ENCODE measurements at regions not wholly inside any gene's neighbourhood (a gene's known extent, or its start where the extent isn't known, plus 50 kb on each side); places are given as distances from the start of the nearest gene placed in this dataset.

DNA sequence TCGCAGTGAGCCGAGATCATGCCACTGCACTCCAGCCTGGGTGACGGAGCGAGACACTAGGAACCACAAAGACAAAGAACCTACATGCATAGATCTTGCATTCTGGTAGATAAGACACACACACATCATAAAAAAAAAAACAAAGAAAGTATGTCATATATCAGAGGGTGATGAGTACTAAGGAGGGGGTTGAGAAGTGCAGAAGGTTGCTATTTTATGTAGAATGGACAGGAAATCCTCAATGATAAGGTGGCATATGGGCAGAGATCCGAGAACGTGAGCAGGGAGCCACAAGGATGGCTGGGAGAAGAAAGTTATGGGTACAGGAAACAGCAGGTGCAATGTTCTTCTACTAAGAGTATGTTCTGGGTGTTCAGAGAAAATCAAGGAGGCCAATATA is 118.8 kb downstream of the MEX3B start:
- ATAC-seq (no peak), DNase-seq (ENCODE audit: low spot score) (no peak)
- no peak overlapping the region for H3K4me3 Mint-ChIP-seq
- Histone ChIP-seq H3K27me3 (ENCODE audit: insufficient read depth) (no peaks in the 10 kb centered on the region), H3F3A (replicated peaks; ENCODE audit: low read depth) (no peaks in the 10 kb centered on the region), H3K36me3 (ENCODE audit: insufficient read depth) (0 out of 2 replicates have a peak, but pooled peaks cover 2% of the 10 kb centered on the region), H2AFZ (no peak overlapping the region), H3K4me1 (ENCODE audit: insufficient read depth) (no peaks in the 10 kb centered on the region), H3K79me2 (replicated peaks; ENCODE audit: insufficient read depth) (no peaks in the 10 kb centered on the region), H3K9me2 (ENCODE audit: insufficient read depth) (no peaks in the 10 kb centered on the region), H3K4me2 (no peak overlapping the region), H4K20me1 (replicated peaks; ENCODE audit: insufficient read depth) (no peaks in the 10 kb centered on the region), H3K4me3 (no peak overlapping the region), H3K27ac (ENCODE audit: low read depth) (no peak overlapping the region)
- TF ChIP-seq EZH2phosphoT487 (IDR thresholded peaks at IDR 0.05; ENCODE audit: unreplicated experiment) (no peak), STAT1 (IDR thresholded peaks at IDR 0.05; ENCODE audit: unreplicated experiment) (no peak)
- peaks cover 3% of the 10 kb centered on the region for H3K27me3 Mint-ChIP-seq (ENCODE audit: insufficient read depth, low read depth, poor library complexity)
- no peaks in the 10 kb centered on the region for H3K4me1 Mint-ChIP-seq
- H3K9me3 Mint-ChIP-seq: no peaks in the 10 kb centered on the region
- H3K27ac Mint-ChIP-seq: no peak overlapping the region
- no peaks in the 10 kb centered on the region for H3K36me3 Mint-ChIP-seq (ENCODE audit: low read depth)

GRCh38 chr15:81924729-81925128 is 121.1 kb downstream of the MEX3B start:
- Histone ChIP-seq H3K27ac (ENCODE audit: low read depth) (no peak overlapping the region), H4K20me1 (replicated peaks; ENCODE audit: insufficient read depth) (no peaks in the 10 kb centered on the region), H2AFZ (no peak overlapping the region), H3K27me3 (ENCODE audit: insufficient read depth) (no peaks in the 10 kb centered on the region), H3K79me2 (replicated peaks; ENCODE audit: insufficient read depth) (no peaks in the 10 kb centered on the region), H3K4me1 (ENCODE audit: insufficient read depth) (no peaks in the 10 kb centered on the region), H3K9me2 (ENCODE audit: insufficient read depth) (no peaks in the 10 kb centered on the region), H3K4me2 (no peak overlapping the region), H3K4me3 (no peak overlapping the region), H3K36me3 (ENCODE audit: insufficient read depth) (peaks cover 10% of the 10 kb centered on the region; the same call in 1 of the 2 replicates), H3F3A (replicated peaks; ENCODE audit: low read depth) (no peaks in the 10 kb centered on the region)
- TF ChIP-seq, protein P1, sequence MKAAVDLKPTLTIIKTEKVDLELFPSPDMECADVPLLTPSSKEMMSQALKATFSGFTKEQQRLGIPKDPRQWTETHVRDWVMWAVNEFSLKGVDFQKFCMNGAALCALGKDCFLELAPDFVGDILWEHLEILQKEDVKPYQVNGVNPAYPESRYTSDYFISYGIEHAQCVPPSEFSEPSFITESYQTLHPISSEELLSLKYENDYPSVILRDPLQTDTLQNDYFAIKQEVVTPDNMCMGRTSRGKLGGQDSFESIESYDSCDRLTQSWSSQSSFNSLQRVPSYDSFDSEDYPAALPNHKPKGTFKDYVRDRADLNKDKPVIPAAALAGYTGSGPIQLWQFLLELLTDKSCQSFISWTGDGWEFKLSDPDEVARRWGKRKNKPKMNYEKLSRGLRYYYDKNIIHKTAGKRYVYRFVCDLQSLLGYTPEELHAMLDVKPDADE (IDR thresholded peaks at IDR 0.05): no peak
- TF ChIP-seq, protein P2, sequence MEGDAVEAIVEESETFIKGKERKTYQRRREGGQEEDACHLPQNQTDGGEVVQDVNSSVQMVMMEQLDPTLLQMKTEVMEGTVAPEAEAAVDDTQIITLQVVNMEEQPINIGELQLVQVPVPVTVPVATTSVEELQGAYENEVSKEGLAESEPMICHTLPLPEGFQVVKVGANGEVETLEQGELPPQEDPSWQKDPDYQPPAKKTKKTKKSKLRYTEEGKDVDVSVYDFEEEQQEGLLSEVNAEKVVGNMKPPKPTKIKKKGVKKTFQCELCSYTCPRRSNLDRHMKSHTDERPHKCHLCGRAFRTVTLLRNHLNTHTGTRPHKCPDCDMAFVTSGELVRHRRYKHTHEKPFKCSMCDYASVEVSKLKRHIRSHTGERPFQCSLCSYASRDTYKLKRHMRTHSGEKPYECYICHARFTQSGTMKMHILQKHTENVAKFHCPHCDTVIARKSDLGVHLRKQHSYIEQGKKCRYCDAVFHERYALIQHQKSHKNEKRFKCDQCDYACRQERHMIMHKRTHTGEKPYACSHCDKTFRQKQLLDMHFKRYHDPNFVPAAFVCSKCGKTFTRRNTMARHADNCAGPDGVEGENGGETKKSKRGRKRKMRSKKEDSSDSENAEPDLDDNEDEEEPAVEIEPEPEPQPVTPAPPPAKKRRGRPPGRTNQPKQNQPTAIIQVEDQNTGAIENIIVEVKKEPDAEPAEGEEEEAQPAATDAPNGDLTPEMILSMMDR (conservative IDR thresholded peaks at IDR 0.05; ENCODE audit: low read depth in 2 of 2): no peak
- TF ChIP-seq POLR2AphosphoS5 (IDR thresholded peaks at IDR 0.05; ENCODE audit: low read depth) (no peak), NANOG (IDR thresholded peaks at IDR 0.05; ENCODE audit: borderline replicate concordance) (no peak), EZH2phosphoT487 (IDR thresholded peaks at IDR 0.05; ENCODE audit: unreplicated experiment) (no peak), EZH2 (IDR thresholded peaks at IDR 0.05; ENCODE audit: low read depth, unreplicated experiment) (no peak), ZNF114 (CRISPR knock-in tag; IDR thresholded peaks at IDR 0.05) (no peak)
- TF ChIP-seq, protein P3, sequence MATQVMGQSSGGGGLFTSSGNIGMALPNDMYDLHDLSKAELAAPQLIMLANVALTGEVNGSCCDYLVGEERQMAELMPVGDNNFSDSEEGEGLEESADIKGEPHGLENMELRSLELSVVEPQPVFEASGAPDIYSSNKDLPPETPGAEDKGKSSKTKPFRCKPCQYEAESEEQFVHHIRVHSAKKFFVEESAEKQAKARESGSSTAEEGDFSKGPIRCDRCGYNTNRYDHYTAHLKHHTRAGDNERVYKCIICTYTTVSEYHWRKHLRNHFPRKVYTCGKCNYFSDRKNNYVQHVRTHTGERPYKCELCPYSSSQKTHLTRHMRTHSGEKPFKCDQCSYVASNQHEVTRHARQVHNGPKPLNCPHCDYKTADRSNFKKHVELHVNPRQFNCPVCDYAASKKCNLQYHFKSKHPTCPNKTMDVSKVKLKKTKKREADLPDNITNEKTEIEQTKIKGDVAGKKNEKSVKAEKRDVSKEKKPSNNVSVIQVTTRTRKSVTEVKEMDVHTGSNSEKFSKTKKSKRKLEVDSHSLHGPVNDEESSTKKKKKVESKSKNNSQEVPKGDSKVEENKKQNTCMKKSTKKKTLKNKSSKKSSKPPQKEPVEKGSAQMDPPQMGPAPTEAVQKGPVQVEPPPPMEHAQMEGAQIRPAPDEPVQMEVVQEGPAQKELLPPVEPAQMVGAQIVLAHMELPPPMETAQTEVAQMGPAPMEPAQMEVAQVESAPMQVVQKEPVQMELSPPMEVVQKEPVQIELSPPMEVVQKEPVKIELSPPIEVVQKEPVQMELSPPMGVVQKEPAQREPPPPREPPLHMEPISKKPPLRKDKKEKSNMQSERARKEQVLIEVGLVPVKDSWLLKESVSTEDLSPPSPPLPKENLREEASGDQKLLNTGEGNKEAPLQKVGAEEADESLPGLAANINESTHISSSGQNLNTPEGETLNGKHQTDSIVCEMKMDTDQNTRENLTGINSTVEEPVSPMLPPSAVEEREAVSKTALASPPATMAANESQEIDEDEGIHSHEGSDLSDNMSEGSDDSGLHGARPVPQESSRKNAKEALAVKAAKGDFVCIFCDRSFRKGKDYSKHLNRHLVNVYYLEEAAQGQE (IDR thresholded peaks at IDR 0.05; ENCODE audit: unreplicated experiment): no peak
- Mint-ChIP-seq H3K27ac (no peak overlapping the region), H3K4me3 (no peak overlapping the region), H3K36me3 (ENCODE audit: low read depth) (peaks cover 17% of the 10 kb centered on the region), H3K9me3 (peaks cover 18% of the 10 kb centered on the region), H3K27me3 (ENCODE audit: insufficient read depth, low read depth, poor library complexity) (no peaks in the 10 kb centered on the region), H3K4me1 (no peaks in the 10 kb centered on the region)
- DNase-seq (ENCODE audit: low spot score) (no peak), ATAC-seq (no peak)

All from GM23338 (cell line).